ENCODE measurements at regions not wholly inside any gene's neighbourhood (a gene's known extent, or its start where the extent isn't known, plus 50 kb on each side); places are given as distances from the start of the nearest gene placed in this dataset.

- TF ChIP-seq EZH2 (IDR thresholded peaks at IDR 0.05; ENCODE audit: borderline replicate concordance, low read length) (no peak), CTCF (conservative IDR thresholded peaks at IDR 0.05 in 1 of 2, IDR thresholded peaks at IDR 0.05 in 1 of 2; ENCODE audit: extremely low read depth in 1 of 2, insufficient read depth in 1 of 2, low read depth in 1 of 2, low read length in 2 of 2) (no peak)
Measured at GRCh38 chr10:8242295-8242872, 187.9 kb downstream of the GATA3 start.

Data from mammary epithelial cell (primary cell).